HG03159 (cell line): ENCODE measurements at regions not wholly inside any gene's neighbourhood (a gene's known extent, or its start where the extent isn't known, plus 50 kb on each side); places are given as distances from the start of the nearest gene placed in this dataset.
"Not testable (repeated sequence)": the region's sequence is repeated elsewhere in the genome, so short reads cannot be mapped to it uniquely, and the experiment has no call there.

Experiments used
- ATAC-seq: cut with Tn5 transposase; IDR thresholded peaks from one replicate; pipeline ENCODE4 v1.9.1; 2021; ENCODE audit warnings: mild to moderate bottlenecking, moderate library complexity; ENCODE audit not compliant: unreplicated experiment

DNA sequence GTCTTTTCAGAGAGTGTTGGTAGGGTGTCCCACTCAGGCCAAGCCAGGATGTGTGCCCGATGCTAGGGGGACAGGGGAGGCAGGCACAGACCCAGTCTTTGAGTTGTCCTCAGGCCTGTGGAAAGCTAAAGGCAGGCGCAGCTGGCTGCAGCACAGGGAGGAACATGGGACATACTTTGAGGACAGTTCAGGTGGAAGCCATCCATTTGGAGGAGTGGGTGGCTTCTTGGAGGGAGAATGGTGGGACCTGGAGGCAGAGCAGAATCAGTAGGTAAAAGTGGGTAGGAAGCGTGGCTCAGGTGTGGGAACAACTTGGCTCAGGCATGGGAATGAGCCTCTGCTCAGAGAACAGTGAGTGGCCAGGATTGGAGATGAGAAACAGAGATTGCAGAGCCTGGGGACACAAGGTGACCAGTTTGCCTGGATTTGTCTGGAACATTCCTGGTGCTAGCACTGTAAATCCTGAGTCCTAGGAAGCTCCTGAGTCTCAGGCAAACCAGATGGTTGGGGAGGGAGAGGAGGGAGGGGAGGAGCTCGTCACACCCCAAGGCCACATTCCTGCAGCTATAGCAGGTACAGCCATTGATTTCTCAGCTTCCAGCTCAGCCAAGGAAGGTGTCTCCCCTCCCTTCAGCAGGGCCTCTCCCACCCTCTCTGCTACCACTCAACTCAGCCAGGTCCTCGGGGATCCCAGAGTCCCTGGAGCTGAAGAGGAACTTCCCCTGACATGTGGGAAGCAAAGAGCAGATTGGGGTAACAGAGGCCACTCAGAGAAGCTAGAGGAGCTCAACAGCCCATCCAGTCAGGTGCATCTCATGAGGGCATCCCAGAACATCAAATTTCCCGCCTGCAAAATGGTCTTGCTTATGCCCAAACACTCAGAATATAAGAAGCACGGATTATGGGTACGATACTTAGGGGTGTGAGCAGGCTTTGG, 65.2 kb upstream of the TINAGL1 start:
- ATAC-seq, result no peak

DNA sequence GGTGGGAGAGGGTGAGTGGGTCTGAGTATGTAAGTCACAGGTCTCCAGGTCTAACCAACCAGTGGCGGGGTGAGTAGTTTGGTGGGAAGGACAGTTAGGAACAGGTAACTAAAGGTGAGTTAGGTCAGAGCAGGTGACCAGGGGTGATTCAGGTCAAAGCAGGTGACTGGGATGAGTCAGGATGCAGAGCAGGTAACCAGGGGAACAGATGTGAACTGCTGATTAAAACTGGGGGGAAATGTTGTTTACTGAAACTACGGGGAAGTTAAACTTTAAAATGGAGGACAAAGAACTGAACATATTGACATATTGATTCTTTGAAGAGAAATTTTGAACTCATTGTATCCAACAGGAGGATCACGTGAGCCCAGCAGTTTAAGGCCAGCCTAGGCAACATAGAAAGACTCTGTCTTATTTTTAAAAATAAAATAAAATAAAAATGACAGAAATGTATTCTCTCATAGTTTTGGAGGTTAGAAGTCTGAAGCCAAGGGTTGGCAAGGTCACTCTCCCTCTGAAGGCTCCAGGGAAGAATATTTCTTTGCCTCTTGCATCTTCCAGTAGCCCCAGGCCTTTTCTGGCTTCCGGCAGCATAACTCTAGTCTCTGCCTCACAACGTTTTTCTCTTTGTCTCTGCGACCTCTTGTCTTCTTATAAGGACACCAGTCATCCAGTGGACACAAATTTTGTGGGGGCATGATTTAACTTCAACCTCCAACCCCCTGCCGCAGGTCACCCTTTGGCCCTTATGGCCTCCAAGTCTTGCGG, 64.3 kb upstream of the TINAGL1 start:
- no peak for ATAC-seq

DNA sequence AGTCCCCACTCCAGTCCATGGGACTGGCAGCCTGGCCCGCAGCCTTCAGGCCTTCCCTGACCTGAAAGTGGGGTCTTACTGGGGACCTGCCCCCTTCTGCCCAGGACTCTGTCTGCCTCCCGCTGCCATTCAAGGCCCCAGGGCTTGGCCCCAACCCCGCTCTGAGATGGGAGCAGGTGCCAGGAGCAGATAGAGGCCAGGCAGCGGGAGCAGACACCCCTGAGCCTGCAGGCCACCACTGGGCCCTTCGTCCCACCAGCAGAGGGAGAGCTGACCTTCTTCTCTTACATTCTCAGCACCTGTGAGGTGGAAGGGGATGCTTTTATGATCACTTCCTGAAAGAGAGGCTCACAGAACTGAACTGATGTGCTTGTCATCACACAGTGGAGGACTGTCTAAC, 62.2 kb upstream of the TINAGL1 start:
- ATAC-seq, result no peak

DNA sequence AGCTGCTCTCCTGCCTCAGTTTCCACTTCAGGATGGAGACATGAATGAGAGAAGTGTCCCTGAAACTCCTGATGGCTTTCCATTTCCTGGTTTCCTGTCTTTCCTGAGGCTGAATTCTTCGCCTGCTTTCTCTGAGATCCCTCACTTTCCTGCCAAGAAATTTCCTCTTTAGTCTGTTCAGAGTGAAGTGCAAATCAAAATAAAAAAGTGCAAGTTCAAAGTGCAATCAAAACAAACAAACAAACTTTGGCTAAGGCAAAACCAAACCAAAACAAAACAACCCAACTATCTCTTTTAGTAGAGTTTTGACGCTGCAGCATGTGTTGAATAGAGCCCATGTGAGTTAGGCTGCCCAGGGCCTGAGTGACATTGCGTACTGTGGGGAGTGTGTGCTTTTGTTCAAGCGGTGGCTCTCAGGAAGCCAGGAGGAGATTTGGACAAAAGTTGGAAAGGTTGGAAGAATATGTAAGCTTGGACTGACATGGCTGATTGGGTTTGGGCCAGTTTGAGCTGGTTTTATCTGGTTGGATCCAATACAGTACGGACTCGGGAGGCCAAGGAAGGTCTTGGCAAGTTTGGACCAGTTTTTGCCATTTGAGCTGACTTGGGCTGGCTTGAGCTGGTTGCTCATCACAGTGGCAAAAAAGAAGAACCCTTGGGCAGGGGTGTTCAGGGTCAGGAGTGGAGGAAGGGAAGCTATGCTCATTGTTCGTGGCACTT, 61.1 kb upstream of the TINAGL1 start:
- ATAC-seq, result no peak

DNA sequence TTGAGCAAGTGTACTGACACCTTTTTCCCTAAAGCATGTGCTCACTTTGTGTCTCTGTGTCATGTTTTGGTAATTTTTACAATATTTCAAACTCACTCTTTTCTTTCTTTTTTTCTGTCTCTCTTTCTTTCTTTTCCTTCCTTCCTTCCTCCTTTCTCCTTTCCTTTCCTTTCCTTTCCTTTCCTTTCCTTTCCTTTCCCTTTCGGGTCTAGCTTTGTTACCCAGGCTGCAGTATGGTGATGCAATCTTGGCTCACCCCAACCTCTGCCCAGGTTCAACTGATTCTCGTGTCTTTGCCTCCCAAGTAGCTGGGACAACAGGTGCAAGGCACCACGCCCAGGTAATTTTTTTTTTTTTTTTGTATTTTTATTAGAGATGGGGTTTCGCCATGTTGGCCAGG, 60.4 kb upstream of the TINAGL1 start:
- no peak for ATAC-seq

DNA sequence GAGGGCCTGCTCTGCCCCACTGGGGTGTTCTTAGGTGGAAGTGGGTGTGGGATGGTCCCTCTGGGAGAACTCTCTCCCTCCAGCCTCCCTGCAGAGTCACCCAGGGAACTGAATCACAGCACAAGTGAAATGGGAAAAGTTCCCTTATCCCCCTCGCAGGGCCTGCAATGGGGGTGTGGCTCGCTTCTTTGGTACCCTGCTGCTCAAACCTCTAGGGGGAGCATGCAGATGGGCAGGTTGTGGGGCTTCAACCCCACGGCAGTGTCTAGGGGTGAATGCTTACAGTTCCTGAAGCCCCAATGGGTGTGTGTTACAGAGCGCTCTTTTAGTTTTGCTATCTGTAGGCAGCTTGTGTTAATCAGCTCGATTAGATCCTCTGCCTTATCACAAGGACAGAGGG, 59.0 kb upstream of the TINAGL1 start:
- no peak for ATAC-seq

DNA sequence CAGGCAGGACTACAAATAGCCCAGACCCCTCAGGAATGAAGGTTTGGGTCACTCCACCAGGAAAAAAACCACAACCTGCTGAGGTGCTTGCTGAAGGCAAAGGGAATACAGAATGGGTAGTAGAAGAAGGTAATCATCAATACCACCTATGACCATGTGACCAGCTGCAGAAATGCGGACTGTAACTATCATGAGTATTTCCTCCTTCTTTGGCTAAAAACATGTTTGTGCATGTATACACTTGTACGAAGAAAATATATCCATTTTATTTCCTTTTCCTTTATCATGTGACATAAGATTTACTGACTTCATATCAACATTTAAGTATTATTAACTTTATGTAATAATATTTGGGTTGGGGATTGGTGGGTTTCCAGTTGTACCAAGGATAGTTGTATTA, 58.3 kb upstream of the TINAGL1 start:
- not testable (repeated sequence) for ATAC-seq

DNA sequence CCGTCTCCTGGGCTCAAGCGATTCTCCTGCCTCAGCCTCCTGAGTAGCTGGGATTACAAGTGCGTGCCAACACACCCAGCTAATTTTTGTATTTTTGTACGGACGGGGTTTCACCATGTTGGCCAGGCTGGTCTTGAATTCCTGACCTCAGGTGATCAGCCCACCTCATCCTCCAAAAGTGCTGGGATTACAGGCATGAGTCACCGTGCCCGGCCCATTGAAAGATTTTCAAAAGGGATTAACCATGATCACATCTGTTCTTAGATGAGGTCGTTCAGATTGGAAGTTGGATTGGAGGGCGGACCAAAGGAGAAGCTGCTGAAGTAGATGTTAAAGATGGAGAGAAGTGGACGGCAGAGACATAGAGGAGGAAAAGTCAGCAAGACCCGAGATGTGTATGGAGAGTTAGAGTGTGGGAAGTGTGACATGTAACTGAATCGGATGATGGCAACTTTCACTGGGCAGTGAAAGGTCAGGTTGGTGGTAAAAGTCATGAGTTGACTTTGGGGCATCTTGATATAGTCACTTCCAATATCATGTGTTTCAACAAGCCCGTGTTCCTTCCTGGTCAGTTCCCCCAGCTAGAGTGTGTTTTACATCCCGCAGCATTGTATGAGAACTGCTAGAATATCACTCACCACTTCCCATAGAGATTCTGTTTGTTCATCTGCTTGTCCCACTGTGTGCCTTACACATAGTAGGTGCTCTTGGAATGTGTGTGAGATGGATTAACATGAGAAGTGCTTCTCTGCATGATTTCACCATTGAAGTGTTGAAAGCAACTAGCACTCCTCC, 54.4 kb upstream of the TINAGL1 start:
- no peak for ATAC-seq

DNA sequence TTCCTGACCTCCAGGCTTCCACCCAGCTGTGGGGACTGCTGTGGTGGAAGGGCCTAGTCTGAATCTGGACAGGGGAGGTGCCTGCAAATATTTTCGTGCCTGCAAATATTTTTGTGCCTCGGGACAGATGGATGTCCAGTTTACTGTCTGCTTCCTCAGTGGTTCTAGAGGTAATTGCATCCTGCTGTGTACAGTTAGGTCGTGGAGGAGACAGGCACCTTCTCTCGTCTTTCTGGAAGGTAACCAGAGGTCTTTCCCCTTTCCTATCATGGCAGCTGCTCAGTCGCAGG, 53.8 kb upstream of the TINAGL1 start:
- no peak for ATAC-seq

DNA sequence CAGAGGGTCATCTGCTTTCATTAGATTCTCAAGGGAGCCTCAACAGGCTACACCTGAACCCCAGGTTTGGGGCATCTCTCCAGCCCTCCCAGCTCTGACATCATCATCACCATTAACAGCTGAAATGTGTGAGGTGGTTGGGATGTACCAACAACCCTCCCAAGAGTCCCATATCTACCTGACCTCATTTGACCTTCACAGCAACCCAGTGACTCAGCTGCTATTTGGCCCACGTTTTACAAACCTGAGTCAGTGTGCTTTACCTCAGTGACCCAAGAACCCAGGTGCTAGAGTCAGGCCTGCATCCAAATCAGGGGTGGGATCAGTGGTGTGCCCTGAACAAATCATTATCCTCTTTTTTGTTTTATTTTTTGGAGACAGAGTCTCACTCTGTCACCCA, 53.3 kb upstream of the TINAGL1 start:
- no peak for ATAC-seq

DNA sequence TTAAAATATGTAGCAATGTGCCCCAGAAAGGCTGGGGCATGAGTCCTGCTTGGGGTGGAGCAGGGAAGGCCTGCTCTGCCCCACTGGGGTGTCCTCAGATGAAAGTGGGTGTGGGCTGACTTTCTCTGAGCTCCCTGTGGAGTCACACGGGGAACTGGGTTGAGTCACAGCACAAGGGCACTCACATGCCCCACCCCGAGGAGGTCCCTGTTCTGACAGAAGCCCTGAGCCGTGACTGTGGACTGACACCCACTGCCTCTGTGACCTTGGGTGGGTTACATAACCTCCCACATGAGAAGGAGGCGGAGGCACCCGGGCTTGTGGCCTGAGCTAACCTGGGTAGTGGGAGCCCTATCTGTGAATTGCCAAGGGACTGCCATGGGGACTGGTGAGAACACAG, 52.5 kb upstream of the TINAGL1 start:
- ATAC-seq, result no peak

DNA sequence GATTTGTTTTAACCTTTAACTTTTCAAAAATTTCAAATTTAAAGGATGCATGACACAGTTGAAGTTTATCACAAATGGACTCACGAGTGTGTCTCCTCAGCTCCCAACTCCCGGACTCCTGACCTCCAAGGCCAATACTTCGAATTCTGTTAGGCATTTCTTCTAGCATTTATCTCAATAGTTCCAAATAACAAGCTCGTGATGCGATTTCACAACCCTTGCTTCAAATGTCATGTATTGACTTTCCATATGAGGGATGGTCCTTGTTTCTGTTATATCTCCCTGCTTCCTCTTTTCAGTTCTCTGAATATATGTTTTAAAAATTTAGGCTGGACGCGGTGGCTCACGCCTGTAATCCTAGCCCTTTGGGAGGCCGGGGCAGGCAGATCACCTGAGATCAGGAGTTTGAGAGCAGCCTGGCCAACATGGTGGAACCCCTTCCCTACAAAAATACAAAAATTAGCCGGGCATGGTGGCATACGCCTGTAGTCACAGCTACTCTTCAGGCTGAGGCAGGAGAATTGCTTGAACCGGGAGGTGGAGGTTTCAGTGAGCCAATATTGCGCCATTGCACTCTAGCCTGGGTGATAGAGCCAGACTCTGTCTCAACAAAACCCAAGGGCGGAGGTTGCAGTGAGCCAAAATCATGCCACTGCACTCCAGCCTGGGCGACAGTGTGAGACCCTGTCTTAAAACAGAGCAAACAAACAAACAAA, 52.0 kb upstream of the TINAGL1 start:
- no peak for ATAC-seq
